ENCODE measurements at regions not wholly inside any gene's neighbourhood (a gene's known extent, or its start where the extent isn't known, plus 50 kb on each side); places are given as distances from the start of the nearest gene placed in this dataset.
A peak's percentile ranks its signal among the peaks of the same experiment; 100 is the strongest.

- no peak for DNase-seq
These were observed 722.2 kb upstream of the PTPRD start for GRCh38 chr9:11335011-11335410.

GRCh38 chr9:11338130-11338529 lies 725.3 kb upstream of the PTPRD start:
- peak; percentile 73 for DNase-seq

GRCh38 chr9:11340654-11341053 lies 727.9 kb upstream of the PTPRD start:
- no peak for DNase-seq

GRCh38 chr9:11347437-11347836 lies 734.6 kb upstream of the PTPRD start:
- no peak for DNase-seq

GRCh38 chr9:11348366-11348765 lies 735.6 kb upstream of the PTPRD start:
- DNase-seq: no peak

GRCh38 chr9:11349187-11349586 lies 736.4 kb upstream of the PTPRD start:
- no peak for DNase-seq

GRCh38 chr9:11352612-11353011 lies 739.8 kb upstream of the PTPRD start:
- DNase-seq: no peak

GRCh38 chr9:11356067-11356466 lies 743.3 kb upstream of the PTPRD start:
- no peak for DNase-seq

- DNase-seq: no peak
These were observed 753.9 kb upstream of the PTPRD start for GRCh38 chr9:11366585-11367129.

- DNase-seq: no peak
These were observed 762.1 kb upstream of the PTPRD start for GRCh38 chr9:11374926-11375325.

GRCh38 chr9:11402621-11403020 lies 789.8 kb upstream of the PTPRD start:
- no peak for DNase-seq

- DNase-seq: no peak
These were observed 801.4 kb upstream of the PTPRD start for GRCh38 chr9:11414241-11414640.

- DNase-seq: no peak
These were observed 805.0 kb upstream of the PTPRD start for GRCh38 chr9:11417782-11418181.

GRCh38 chr9:11431490-11431889 lies 818.7 kb upstream of the PTPRD start:
- no peak for DNase-seq

- DNase-seq: no peak
These were observed 819.6 kb upstream of the PTPRD start for GRCh38 chr9:11432361-11432760.

GRCh38 chr9:11443631-11444030 lies 830.8 kb upstream of the PTPRD start:
- no peak for DNase-seq

GRCh38 chr9:11457825-11458790 lies 845.3 kb upstream of the PTPRD start:
- no peak for DNase-seq

- no peak for DNase-seq
These were observed 856.9 kb upstream of the PTPRD start for GRCh38 chr9:11469745-11470144.

- DNase-seq: no peak
These were observed 858.5 kb upstream of the PTPRD start for GRCh38 chr9:11471321-11471720.

GRCh38 chr9:11500780-11501179 lies 888.0 kb upstream of the PTPRD start:
- no peak for DNase-seq

GRCh38 chr9:11506980-11507379 lies 894.2 kb upstream of the PTPRD start:
- DNase-seq: no peak

GRCh38 chr9:11537566-11537965 lies 924.8 kb upstream of the PTPRD start:
- DNase-seq: no peak

- no peak for DNase-seq
These were observed 930.0 kb upstream of the PTPRD start for GRCh38 chr9:11542781-11543180.

- DNase-seq: no peak
These were observed 933.4 kb upstream of the PTPRD start for GRCh38 chr9:11546231-11546630.

Measured in MV-4-11 (cell line).